Suprapubic skin (tissue), 4 donors: ENCODE measurements at regions not wholly inside any gene's neighbourhood (a gene's known extent, or its start where the extent isn't known, plus 50 kb on each side); places are given as distances from the start of the nearest gene placed in this dataset.
"Not testable (repeated sequence)": the region's sequence is repeated elsewhere in the genome, so short reads cannot be mapped to it uniquely, and the experiment has no call there.

Experiments
- DNase-seq, 2 donors: peaks; one replicate each; pipeline ENCODE4 v3.0.0-alpha.2; 2019; ENCODE audit warnings: low spot score in 2 of 2
- H3K27ac ChIP-seq: fragments of 200-600 bp; sonication (generic); one replicate; pipeline ENCODE4 v1.5.1; 2019
- H3K27me3 ChIP-seq: fragments of 200-600 bp; sonication (generic); one replicate; pipeline ENCODE4 v1.5.1; 2019
- H3K36me3 ChIP-seq: fragments of 200-600 bp; sonication (generic); one replicate; pipeline ENCODE4 v1.5.1; 2019
- H3K4me1 ChIP-seq: fragments of 200-600 bp; sonication (generic); one replicate; pipeline ENCODE4 v1.5.1; 2019
- H3K4me3 ChIP-seq: fragments of 200-600 bp; sonication (generic); one replicate; pipeline ENCODE4 v1.5.1; 2019; ENCODE audit warnings: mild to moderate bottlenecking
- H3K9me3 ChIP-seq: fragments of 200-600 bp; sonication (generic); one replicate; pipeline ENCODE4 v1.5.1; 2019
- CTCF ChIP-seq, 2 donors: fragments of 200-600 bp in 1 of 2; fragments of 450-650 bp in 1 of 2; sonication (generic) in 1 of 2; IDR thresholded peaks; one replicate each; pipeline ENCODE4 v1.5.1; 2016 to 2019; ENCODE audit warnings: antibody characterized with exemption in 2 of 2, mild to moderate bottlenecking in 1 of 2, moderate library complexity in 1 of 2
- EP300 ChIP-seq: sonication (generic); formaldehyde crosslinking; IDR thresholded peaks from one replicate; pipeline ENCODE4 v1.6.1; 2017; ENCODE audit warnings: antibody characterized with exemption
- POLR2A ChIP-seq, 2 donors: fragments of 450-650 bp; IDR thresholded peaks; one replicate each; pipeline ENCODE4 v1.6.1; 2017; ENCODE audit warnings: antibody characterized with exemption in 2 of 2, mild to moderate bottlenecking in 2 of 2, moderate library complexity in 2 of 2
- POLR2AphosphoS5 ChIP-seq, 3 donors: sonication (generic); formaldehyde crosslinking; IDR thresholded peaks; one replicate each; pipeline ENCODE4 v1.6.1; 2017; ENCODE audit warnings: antibody characterized with exemption in 3 of 3
- WGBS: methylation state at CpG from one replicate; pipeline ENCODE4 v1.1.5; 2018; 5-methylcytosine and 5-hydroxymethylcytosine counted together

DNA sequence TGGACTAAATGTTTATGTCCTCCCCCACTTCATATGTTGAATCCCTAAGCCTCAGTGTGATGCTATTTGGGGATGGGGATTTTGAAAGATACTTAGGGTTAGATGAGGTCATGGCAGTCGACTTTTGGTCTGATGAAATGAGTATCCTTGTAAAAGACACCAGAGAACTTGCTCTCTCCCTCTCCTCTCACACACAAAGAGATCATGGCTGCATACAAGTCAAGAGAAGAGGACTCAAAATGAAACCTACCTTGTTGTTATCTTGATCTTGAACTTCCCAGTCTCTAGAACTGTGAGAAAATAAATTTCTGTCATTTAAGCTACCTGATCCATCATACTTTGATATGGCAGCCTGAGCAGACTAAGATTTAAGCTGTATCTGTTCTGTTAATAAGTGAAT lies 144.0 kb upstream of the HAPLN1 start:
- Histone ChIP-seq H3K9me3 (no peaks in the 10 kb centered on the region), H3K27ac (no peak overlapping the region)
- WGBS = 47% methylated on average over 1 of the region's 1 CpG

GRCh38 chr5:83857341-83857740 lies 136.7 kb upstream of the HAPLN1 start:
- no peak for TF ChIP-seq POLR2AphosphoS5 (IDR thresholded peaks at IDR 0.05)
- no peak for TF ChIP-seq EP300
- TF ChIP-seq CTCF (IDR thresholded peaks at IDR 0.05) = no peak
- no peak for TF ChIP-seq POLR2A (IDR thresholded peaks at IDR 0.05)
- Histone ChIP-seq H3K36me3 (no peaks in the 10 kb centered on the region), H3K27ac (no peak overlapping the region), H3K9me3 (no peaks in the 10 kb centered on the region), H3K4me3 (no peak overlapping the region), H3K4me1 (no peaks in the 10 kb centered on the region), H3K27me3 (no peaks in the 10 kb centered on the region)
- 81% methylated on average over 1 of the region's 1 CpG for WGBS
- no peak for DNase-seq

More for the DNA sequence above, 144.0 kb upstream of the HAPLN1 start:
- Histone ChIP-seq H3K4me3 (no peak overlapping the region), H3K4me1 (no peaks in the 10 kb centered on the region), H3K27me3 (no peaks in the 10 kb centered on the region), H3K36me3 (no peaks in the 10 kb centered on the region)
- no peak for TF ChIP-seq POLR2AphosphoS5 (IDR thresholded peaks at IDR 0.05)
- TF ChIP-seq EP300 = no peak
- TF ChIP-seq POLR2A (IDR thresholded peaks at IDR 0.05) = no peak
- TF ChIP-seq CTCF (IDR thresholded peaks at IDR 0.05) = no peak
- no peak for DNase-seq

DNA sequence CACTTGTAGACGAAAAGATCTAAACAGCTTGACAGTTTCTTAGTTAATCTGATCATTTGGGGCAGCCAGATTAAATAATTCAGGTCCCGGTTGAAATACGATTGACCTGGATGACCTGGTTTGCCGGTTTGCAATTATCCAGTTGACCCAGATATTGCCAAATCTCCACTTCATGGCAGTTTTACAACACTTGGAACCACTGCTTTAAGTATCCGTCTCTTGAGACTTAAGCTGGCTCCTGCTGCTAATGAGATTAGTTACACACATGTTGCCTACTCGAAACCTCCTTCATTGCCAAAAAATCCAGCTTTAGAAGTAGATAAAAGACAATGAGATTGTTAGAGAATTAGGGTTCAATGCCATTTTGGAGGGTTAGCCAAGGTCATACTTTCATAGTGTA lies 136.2 kb upstream of the HAPLN1 start:
- no peaks in the 10 kb centered on the region for H3K27me3 ChIP-seq
- DNase-seq = no peak
- no peaks in the 10 kb centered on the region for H3K36me3 ChIP-seq
- no peaks in the 10 kb centered on the region for H3K4me1 ChIP-seq
- no peak for TF ChIP-seq POLR2AphosphoS5 (IDR thresholded peaks at IDR 0.05)
- TF ChIP-seq CTCF (IDR thresholded peaks at IDR 0.05) = no peak
- no peak for TF ChIP-seq EP300
- TF ChIP-seq POLR2A (IDR thresholded peaks at IDR 0.05) = no peak
- H3K4me3 ChIP-seq = no peak overlapping the region
- no peaks in the 10 kb centered on the region for H3K9me3 ChIP-seq
- WGBS = 47% methylated on average over 6 of the region's 6 CpGs
- H3K27ac ChIP-seq = no peak overlapping the region

DNA sequence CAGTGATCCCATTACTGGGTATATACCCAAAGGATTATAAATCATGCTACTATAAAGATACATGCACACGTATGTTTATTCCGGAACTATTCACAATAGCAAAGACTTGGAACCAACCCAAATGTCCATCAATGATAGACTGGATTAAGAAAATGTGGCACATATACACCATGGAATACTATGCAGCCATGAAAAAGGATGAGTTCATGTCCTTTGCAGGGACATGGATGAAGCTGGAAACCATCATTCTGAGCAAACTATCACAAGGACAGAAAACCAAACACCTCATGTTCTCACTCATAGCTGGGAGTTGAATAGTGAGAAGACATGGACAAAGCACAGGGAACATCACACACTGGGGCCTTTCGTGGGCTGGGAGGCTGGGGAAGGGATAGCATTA lies 129.8 kb upstream of the HAPLN1 start:
- not testable (repeated sequence) for H3K36me3 ChIP-seq, H3K27ac ChIP-seq, DNase-seq, H3K9me3 ChIP-seq, H3K27me3 ChIP-seq, H3K4me1 ChIP-seq, H3K4me3 ChIP-seq
- WGBS = 92% methylated on average over 3 of the region's 3 CpGs

DNA sequence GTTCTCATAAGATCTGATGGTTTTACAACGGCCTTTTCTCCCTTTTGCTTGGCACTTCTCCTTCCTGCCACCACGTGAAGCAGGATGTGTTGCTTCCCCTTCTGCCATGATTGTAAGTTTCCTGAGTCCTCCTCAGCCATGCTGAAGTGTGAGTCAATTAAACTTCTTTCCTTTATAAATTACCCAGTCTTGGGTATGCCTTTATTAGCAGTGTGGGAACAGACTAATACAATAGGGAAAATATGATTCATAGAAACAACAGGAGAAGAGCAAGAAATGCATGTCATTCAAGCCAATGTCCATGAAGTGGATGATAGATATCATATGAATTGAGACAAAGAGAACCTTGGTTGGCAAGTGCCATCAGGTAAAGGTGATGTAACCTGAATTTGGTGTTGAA lies 128.3 kb upstream of the HAPLN1 start:
- DNase-seq = no peak
- Histone ChIP-seq H3K4me1 (no peaks in the 10 kb centered on the region), H3K27ac (no peak overlapping the region), H3K4me3 (no peak overlapping the region), H3K9me3 (no peaks in the 10 kb centered on the region), H3K27me3 (no peaks in the 10 kb centered on the region), H3K36me3 (no peaks in the 10 kb centered on the region)
- 62% methylated on average over 2 of the region's 2 CpGs for WGBS
- TF ChIP-seq EP300 (no peak), POLR2A (IDR thresholded peaks at IDR 0.05) (no peak), POLR2AphosphoS5 (IDR thresholded peaks at IDR 0.05) (no peak), CTCF (IDR thresholded peaks at IDR 0.05) (no peak)

DNA sequence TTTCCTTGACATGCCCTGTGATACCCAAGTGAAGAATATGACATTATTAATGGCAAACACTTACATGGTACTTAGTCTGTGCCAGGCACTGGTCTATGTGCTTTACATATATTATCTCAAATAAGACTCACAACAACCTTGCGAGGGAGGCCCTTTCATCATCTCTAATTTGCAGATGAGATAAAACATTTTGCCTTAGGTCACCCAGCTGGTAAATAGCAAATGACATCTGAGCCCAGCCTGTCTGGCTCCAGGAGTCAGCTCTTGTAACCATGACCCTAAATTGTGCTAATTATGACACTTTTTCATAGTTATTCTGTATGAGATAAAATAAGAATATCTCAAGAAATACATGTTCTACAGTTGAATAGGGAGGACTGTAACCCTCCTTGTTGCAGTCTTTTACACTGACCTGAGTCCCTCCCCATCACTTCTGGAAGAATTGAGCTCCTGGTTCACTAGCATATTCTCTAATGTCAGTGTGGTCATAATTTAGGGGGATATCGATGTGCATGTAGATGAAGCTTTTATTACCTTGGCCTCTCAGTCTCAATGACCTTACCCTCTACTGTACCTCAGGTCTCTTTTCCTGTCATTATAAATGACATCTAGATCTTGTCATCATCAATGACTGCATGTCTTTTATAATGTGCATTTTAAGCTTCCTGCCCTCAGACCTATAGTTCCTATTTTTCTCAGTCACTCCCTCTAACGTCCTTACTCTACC lies 126.1 kb upstream of the HAPLN1 start:
- no peaks in the 10 kb centered on the region for H3K36me3 ChIP-seq
- H3K4me3 ChIP-seq = no peak overlapping the region
- no peak for DNase-seq
- no peak for TF ChIP-seq CTCF (IDR thresholded peaks at IDR 0.05)
- no peak for TF ChIP-seq POLR2A (IDR thresholded peaks at IDR 0.05)
- WGBS = 58% methylated on average over 3 of the region's 3 CpGs
- H3K27me3 ChIP-seq = no peaks in the 10 kb centered on the region
- no peaks in the 10 kb centered on the region for H3K9me3 ChIP-seq
- H3K27ac ChIP-seq = no peak overlapping the region
- H3K4me1 ChIP-seq = no peaks in the 10 kb centered on the region
